ENCODE measurements at regions not wholly inside any gene's neighbourhood (a gene's known extent, or its start where the extent isn't known, plus 50 kb on each side); places are given as distances from the start of the nearest gene placed in this dataset.

DNA sequence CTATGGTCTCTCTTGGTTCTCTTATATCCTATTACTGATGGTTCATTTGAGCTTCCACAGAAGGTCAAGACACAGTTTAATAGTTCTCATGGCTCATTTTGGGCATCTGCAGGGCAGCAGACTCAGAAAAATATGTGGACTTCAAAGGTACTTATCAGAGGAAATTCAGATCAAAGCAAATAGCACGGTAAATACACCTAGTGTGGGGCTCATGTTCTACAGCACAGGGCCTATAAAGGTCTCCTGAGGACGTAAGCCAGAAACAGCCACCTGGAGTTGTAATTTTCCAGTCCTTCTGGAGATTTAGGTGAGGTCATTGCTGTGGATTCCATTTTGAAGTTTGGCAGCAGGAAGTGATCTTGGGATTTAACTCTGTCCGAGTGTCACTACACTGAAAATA is 134.5 kb upstream of the SGO1 start:
- TF ChIP-seq CSDC2 (CRISPR knock-in tag; IDR thresholded peaks at IDR 0.05) (no peak), OSR1 (CRISPR knock-in tag; IDR thresholded peaks at IDR 0.05) (no peak), ZFP3 (CRISPR knock-in tag; IDR thresholded peaks at IDR 0.05) (no peak)

Measured in SK-N-SH treated with all-trans-retinoic acid at 6 μM for 48 hours (cell line).